Testis (tissue), 2 donors: ENCODE measurements at regions not wholly inside any gene's neighbourhood (a gene's known extent, or its start where the extent isn't known, plus 50 kb on each side); places are given as distances from the start of the nearest gene placed in this dataset.

Source experiments
- POLR2A ChIP-seq: fragments of 450-650 bp; IDR thresholded peaks from one replicate; pipeline ENCODE4 v1.6.1; 2017; ENCODE audit warnings: antibody characterized with exemption, mild to moderate bottlenecking, moderate library complexity
- TF ChIP-seq, protein P1 (sequence below), 3 experiments: fragments of 450-650 bp in 2 of 3; fragments of 200-600 bp in 1 of 3; sonication (generic) in 1 of 3; IDR thresholded peaks; one replicate each; pipeline ENCODE4 v1.5.1; 2016 to 2019; ENCODE audit warnings: antibody characterized with exemption in 3 of 3, mild to moderate bottlenecking in 2 of 3, moderate library complexity in 1 of 3

DNA sequence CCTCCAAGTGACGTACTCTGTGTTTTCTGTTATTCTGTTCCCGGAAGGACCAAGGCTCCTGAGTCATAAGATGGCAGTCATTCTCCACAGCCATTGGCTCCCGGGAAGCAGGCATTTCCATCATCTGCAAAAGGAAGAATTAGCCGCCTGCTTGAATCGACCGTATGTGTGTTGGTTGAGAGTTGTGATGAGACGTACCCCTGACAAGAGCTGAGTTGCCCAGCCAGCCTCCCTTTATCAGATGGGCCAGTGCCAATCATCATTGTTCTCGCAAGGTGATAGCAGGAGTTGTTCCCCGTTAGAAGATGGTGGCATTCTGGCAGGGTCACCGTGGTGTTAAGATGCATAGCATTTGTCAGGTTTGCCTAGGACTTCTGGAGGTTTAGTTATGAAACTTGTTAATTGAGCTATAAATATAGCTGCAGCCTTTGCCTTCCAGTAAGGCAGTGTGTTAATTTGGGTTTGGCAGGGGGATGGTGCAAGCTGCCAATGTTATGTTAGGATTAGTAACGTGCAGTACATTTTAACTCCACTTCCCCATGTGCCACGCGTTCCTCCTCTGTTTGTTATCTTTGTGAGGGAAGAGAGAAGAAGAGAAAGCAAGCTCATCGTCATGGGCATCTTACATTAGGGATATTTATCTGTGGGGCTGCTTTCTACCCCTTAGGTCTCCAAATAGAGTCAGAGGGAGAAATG lies 652.7 kb upstream of the FANCL start:
- TF ChIP-seq, protein P1, sequence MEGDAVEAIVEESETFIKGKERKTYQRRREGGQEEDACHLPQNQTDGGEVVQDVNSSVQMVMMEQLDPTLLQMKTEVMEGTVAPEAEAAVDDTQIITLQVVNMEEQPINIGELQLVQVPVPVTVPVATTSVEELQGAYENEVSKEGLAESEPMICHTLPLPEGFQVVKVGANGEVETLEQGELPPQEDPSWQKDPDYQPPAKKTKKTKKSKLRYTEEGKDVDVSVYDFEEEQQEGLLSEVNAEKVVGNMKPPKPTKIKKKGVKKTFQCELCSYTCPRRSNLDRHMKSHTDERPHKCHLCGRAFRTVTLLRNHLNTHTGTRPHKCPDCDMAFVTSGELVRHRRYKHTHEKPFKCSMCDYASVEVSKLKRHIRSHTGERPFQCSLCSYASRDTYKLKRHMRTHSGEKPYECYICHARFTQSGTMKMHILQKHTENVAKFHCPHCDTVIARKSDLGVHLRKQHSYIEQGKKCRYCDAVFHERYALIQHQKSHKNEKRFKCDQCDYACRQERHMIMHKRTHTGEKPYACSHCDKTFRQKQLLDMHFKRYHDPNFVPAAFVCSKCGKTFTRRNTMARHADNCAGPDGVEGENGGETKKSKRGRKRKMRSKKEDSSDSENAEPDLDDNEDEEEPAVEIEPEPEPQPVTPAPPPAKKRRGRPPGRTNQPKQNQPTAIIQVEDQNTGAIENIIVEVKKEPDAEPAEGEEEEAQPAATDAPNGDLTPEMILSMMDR (IDR thresholded peaks at IDR 0.05) = no peak
- no peak for TF ChIP-seq POLR2A
